ENCODE measurements at regions not wholly inside any gene's neighbourhood (a gene's known extent, or its start where the extent isn't known, plus 50 kb on each side); places are given as distances from the start of the nearest gene placed in this dataset.

DNA sequence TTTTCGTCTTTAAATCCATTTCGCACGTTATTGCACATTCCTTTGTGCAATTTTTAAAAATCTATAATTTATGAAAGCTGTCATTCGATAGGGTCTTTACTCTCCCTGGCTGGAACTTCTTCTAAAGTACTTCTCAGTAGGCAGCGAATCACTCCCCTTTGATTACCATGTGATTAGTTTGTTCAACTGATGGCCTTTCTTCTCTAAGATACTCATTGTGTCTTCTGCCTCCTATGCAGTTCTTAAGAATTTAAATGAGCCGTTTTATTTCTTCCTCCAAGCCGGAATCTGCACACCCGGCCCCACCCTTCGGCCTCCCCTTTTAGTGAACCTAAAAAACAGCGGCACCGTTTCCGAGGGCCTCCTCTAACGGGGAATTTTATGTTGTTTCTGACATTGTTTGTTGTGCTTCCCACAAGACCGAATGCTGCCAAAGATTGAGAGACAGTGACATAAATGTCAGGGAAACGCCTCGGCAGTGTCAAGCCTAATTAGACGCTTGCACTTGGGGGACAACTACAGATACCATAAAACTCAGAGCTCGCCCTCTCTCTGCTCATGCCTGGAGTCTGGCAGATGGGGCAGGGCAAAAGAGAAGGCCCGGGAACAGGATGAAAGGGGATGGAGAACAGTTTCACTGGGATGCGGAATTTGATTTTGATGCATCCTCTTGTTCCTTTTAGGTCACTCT lies 255.3 kb downstream of the BCL11A start:
- TF ChIP-seq CTCF (IDR thresholded peaks at IDR 0.05; ENCODE audit: unreplicated experiment), result no peak
- no peak overlapping the region for H3K27ac Mint-ChIP-seq (ENCODE audit: unreplicated experiment)
- H3K27me3 Mint-ChIP-seq (ENCODE audit: unreplicated experiment), result peaks cover 3% of the 10 kb centered on the region
- H3K4me3 Mint-ChIP-seq (ENCODE audit: unreplicated experiment), result no peak overlapping the region
- no peaks in the 10 kb centered on the region for H3K36me3 Mint-ChIP-seq (ENCODE audit: low read depth, unreplicated experiment)
- no peaks in the 10 kb centered on the region for H3K9me3 Mint-ChIP-seq (ENCODE audit: unreplicated experiment)
- peaks cover 11% of the 10 kb centered on the region for H3K4me1 Mint-ChIP-seq (ENCODE audit: unreplicated experiment)
- DNase-seq (ENCODE audit: low spot score), result no peak

- Mint-ChIP-seq H3K4me1 (ENCODE audit: unreplicated experiment) (peaks cover 6% of the 10 kb centered on the region), H3K27ac (ENCODE audit: unreplicated experiment) (no peak overlapping the region), H3K9me3 (ENCODE audit: unreplicated experiment) (no peaks in the 10 kb centered on the region), H3K4me3 (ENCODE audit: unreplicated experiment) (no peak overlapping the region), H3K27me3 (ENCODE audit: unreplicated experiment) (peaks cover 3% of the 10 kb centered on the region), H3K36me3 (ENCODE audit: low read depth, unreplicated experiment) (no peaks in the 10 kb centered on the region)
- TF ChIP-seq CTCF (IDR thresholded peaks at IDR 0.05; ENCODE audit: unreplicated experiment), result no peak
- DNase-seq (ENCODE audit: low spot score), result no peak
These were observed 256.0 kb downstream of the BCL11A start for GRCh38 chr2:60297296-60298005.

GRCh38 chr2:60296219-60296955 lies 257.1 kb downstream of the BCL11A start:
- no peak overlapping the region for H3K27ac Mint-ChIP-seq (ENCODE audit: unreplicated experiment)
- H3K4me1 Mint-ChIP-seq (ENCODE audit: unreplicated experiment), result no peaks in the 10 kb centered on the region
- no peaks in the 10 kb centered on the region for H3K36me3 Mint-ChIP-seq (ENCODE audit: low read depth, unreplicated experiment)
- H3K4me3 Mint-ChIP-seq (ENCODE audit: unreplicated experiment), result no peak overlapping the region
- no peak for DNase-seq (ENCODE audit: low spot score)
- H3K9me3 Mint-ChIP-seq (ENCODE audit: unreplicated experiment), result no peaks in the 10 kb centered on the region
- H3K27me3 Mint-ChIP-seq (ENCODE audit: unreplicated experiment), result peaks cover 3% of the 10 kb centered on the region
- TF ChIP-seq CTCF (IDR thresholded peaks at IDR 0.05; ENCODE audit: unreplicated experiment), result no peak

- DNase-seq (ENCODE audit: low spot score), result no peak
- Mint-ChIP-seq H3K4me3 (ENCODE audit: unreplicated experiment) (no peak overlapping the region), H3K36me3 (ENCODE audit: low read depth, unreplicated experiment) (no peaks in the 10 kb centered on the region), H3K27me3 (ENCODE audit: unreplicated experiment) (peaks cover 3% of the 10 kb centered on the region), H3K4me1 (ENCODE audit: unreplicated experiment) (no peaks in the 10 kb centered on the region), H3K9me3 (ENCODE audit: unreplicated experiment) (no peaks in the 10 kb centered on the region), H3K27ac (ENCODE audit: unreplicated experiment) (no peak overlapping the region)
- no peak for TF ChIP-seq CTCF (IDR thresholded peaks at IDR 0.05; ENCODE audit: unreplicated experiment)
These were observed 257.9 kb downstream of the BCL11A start for GRCh38 chr2:60295636-60295962.
